GM12874 (cell line): ENCODE measurements at regions not wholly inside any gene's neighbourhood (a gene's known extent, or its start where the extent isn't known, plus 50 kb on each side); places are given as distances from the start of the nearest gene placed in this dataset.

Experiments used
- TF ChIP-seq, protein P1 (sequence below): IDR thresholded peaks from 2 replicates; pipeline ENCODE4 v1.5.1; 2011; ENCODE audit warnings: low read depth, mild to moderate bottlenecking, control low read depth, low read length, moderate library complexity; ENCODE audit not compliant: insufficient read depth

DNA sequence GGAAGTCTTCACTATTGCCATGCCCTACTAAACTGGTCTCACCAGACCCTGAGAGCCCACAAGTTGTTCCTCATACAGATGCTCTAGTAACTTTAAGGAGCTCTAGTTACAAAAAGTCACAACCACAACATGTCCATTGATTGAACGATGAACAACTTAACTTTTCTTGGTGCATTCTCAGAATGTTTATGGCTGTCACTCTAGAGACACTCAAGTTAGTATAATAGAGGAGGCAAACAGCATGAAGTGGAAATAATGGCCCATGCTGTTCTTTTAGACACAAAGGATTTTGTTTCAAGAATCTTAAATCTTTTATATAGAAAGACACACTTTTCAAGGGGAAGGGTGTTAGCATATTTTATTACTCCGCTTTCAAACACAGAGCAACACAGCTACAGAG is 934.4 kb downstream of the HACE1 start:
- TF ChIP-seq, protein P1, sequence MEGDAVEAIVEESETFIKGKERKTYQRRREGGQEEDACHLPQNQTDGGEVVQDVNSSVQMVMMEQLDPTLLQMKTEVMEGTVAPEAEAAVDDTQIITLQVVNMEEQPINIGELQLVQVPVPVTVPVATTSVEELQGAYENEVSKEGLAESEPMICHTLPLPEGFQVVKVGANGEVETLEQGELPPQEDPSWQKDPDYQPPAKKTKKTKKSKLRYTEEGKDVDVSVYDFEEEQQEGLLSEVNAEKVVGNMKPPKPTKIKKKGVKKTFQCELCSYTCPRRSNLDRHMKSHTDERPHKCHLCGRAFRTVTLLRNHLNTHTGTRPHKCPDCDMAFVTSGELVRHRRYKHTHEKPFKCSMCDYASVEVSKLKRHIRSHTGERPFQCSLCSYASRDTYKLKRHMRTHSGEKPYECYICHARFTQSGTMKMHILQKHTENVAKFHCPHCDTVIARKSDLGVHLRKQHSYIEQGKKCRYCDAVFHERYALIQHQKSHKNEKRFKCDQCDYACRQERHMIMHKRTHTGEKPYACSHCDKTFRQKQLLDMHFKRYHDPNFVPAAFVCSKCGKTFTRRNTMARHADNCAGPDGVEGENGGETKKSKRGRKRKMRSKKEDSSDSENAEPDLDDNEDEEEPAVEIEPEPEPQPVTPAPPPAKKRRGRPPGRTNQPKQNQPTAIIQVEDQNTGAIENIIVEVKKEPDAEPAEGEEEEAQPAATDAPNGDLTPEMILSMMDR, result no peak

DNA sequence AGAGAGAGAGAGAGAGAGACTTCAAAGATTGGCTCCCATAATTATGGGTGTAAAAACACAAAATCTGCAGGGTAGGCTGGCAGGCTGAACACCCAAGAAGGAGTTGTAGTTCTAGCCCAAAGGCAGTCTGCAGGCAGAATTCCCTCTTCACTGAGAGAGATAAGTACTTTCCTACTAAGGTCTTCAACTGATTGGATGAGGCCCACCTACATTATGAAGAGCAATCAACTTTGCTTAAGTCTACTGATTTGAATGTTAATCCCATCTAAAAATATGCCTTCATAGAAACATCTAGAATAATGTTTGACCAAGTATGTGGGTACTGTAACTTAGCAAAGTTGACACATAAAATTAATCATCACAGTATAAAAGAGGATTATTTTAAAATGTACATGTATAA is 949.7 kb downstream of the HACE1 start:
- TF ChIP-seq, protein P1, result no peak

DNA sequence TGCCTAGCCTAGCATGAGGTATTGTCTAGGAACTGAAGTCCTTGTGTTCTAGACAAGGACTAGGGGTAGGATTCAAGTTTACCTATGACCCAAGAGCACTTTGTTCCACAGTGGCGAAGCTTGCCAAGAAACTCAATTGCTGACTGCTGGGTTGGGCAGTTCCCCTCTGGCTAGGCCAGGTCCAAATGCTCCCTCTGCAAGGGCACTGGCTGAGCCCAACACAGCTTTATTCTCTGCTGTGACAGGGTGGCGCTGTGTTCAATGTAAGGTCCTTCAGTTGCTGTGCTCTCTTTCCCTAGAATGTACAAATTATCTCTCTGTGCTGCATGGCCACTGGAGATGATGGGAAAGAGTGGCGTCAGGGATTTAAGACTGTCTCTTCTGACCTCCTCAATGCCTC is 950.8 kb downstream of the HACE1 start:
- TF ChIP-seq, protein P1, result no peak

DNA sequence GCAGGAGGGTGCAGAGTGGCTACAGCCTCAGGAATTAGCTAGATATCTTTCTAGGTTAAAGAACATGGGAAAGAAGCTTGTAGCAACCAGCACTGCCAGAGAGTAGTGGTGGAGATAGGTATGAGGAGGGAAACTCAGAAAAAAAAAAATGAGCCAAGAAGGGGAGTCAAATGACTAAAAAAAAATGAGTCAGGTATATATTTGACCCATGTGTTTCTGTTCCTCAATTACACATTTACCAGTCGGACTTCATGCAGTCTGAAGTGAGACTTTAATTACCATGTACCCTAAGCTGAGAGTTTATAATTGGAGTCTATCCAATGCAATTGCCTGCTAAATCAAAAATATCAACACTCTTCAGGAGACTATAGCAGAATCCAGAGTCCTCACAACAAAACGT is 964.6 kb downstream of the HACE1 start:
- TF ChIP-seq, protein P1, result no peak

DNA sequence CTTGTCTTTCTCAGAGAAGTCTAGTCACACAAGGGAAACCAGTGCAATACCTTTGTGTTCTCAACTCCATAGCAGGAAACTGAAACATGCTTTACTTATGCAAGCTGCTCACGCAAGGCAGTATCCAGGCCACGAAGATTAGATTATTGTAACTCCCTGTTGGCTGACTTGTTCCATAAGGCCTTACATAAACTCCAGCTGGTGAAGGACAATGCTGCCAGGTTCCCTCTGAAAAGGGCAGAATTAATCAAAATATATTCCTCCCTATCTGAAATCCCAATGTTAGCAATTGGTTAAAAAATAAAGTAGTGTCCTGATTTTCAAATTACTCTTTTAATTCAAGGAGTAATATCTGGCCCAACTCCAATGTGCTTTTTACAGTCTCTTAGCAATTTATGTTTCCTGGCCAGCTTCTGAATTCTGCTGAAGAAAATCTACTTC is 966.6 kb downstream of the HACE1 start:
- TF ChIP-seq, protein P1, result no peak

DNA sequence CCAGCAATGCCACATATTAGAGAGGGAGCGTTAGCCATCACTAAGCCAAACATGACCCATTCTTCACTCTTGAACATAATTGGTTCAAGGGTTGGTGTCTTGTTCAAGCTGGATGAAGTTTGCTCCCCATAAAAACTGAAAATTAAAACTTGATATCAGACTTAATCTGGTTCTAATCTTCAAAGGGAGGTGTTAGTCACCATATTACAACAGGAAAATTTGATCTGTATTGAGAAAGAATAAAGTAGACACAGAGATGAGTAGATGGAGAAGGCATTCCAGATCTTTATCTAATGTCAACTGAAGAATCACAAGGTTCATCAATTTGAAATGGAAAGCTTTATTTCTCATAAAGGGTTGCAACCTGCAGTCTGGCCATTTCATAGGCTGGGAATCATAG is 972.8 kb downstream of the HACE1 start:
- TF ChIP-seq, protein P1, result no peak

DNA sequence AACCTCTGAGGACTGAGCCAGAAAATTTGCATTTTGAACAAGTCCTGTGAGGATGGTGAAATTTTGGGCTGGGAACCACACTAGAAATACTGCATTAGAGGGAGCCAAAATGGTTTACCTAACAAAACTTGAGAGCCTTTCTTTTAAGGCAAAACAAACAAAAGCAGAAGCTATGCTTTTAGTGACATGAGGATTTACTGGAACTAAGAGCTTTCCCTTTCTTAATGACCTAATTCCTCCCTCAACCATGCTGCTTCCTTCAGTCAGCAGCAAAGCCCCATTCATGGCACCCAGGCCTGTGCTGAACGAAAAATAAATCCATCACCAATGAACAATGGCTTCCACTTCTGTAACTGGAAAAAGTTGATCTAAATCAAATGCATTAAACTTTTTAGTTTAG is 974.3 kb downstream of the HACE1 start:
- TF ChIP-seq, protein P1, result no peak

DNA sequence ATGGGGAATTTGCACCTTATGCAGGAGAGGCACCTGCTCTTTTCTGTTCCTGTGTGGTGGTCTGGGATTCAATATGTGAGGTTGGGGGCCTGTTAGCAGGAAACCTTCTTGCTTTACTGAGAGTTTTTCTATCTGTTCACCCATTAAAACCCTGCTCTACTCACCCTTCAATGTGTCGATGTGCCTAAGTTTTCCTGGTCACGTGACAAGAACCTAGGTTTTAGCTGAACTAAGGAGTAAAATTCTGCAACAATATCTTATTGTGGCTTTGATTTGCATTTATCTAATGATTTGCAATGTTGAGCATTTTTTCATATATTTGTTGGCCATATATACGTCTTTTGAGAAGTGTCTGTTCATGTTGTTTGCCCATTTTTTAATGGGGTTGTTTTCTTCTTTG is 979.9 kb downstream of the HACE1 start:
- TF ChIP-seq, protein P1, result no peak
